NCI-H128 (cell line): ENCODE measurements at regions not wholly inside any gene's neighbourhood (a gene's known extent, or its start where the extent isn't known, plus 50 kb on each side); places are given as distances from the start of the nearest gene placed in this dataset.

Source experiments
- DNase-seq: peaks from one replicate; lab custom pipeline; 2025; ENCODE audit not compliant: unreplicated experiment; lab: John Stamatoyannopoulos, UW

DNA sequence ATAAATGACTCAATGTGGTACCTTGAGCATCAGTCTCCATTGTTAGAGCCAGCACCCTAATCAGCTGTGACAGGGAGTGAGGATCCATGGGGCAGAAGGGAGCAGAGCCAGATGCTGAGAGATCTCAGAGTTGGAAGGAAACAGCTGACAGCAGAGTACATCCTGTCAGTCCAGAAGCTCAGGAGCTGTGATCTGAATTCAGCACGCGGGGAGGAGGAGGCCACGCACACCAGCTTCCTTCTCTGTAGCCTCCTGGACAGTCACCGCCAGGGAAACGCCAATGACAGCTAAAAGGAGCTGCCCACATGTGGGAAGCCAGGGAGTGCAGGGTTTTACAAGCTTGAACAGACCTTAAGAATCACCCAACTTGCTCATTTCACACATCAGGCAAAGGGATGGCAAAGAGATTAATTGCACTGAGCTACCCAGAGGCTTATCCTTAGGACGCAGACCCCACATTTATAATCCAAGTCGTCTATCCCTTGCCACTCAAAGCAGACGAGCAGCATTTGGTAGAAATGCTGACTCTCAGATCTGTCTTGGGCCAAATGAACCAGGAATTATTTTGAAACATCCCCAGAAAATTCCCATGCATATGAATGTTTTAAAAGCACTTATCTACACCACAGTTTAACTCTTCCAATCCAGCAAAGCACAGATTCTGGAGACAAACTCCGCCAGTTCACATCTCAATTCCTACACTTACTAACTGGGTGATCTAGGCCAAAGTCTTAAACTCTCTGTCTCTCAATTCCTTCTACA is 322.6 kb upstream of the TMTC1 start:
- no peak for DNase-seq

DNA sequence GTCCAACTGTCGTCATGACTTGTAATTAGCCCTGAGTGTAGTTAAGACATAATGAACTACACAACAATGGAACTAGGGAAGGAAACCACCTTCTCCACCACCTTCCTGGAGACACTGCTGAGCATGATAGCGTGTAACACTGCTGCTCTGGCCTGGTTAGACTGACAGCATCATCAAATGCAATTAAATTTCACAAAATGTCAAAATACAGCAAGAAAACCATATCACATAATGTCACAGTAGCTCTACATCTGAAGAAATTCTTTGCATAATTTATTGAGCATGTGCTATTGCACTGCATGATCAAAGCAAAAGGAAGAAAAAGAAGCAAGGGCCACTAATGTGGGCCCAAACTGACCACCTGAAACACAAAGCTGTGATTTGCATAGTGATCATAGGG is 321.8 kb upstream of the TMTC1 start:
- DNase-seq = no peak

DNA sequence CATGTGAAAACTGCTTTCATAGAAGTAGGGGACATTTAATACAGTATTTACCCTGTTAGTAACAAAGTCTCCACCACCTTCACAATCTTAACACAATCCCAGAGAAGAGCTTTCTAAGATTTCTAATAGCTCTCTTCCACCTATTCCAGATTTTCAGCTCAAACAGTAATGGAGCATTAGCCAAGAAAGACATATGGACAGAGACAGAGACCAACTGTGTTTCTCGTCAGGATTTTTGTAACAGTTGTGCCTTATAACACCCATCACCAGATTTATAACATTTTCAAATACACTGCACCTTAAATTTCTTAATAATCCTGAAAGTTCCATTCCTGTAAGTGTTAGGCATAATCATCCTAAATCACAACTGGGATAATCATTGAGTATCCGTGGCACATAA is 321.2 kb upstream of the TMTC1 start:
- no peak for DNase-seq

DNA sequence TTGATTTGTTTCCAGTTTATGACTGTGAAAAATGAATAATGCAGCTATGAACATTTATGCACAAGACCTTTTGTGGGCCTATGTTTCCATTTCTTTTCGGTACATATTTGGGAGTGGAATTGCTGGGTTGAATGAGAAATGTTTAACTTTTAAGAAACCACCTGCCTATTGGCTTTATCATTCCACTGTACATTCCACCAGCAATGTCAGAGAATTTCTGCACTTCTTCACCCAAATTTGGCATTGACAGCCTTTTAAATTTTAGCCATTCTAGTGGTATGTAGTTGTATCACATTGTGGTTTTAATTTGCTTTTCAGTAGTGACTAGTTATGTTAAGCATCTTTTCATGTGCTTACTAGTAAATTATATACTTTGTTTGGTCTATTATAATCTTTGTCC is 317.0 kb upstream of the TMTC1 start:
- no peak for DNase-seq

DNA sequence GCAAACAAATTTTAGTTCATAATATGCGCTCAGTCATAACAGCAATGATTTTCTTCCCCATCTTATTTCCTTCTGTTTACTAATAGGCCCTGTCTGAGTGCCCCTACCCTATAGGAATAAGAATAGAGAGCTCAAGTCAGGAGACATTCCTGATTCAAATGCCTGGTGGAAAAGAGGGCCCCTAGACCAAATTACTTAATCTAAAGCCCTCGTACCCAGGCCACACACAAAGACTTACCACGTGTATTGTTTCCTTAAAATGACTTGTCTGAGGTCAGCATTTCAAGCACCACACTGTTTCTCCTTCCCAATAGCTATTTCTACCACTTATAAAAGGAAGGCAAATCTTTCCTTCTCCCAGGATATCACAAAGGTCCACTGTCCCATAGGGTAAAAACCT is 314.9 kb upstream of the TMTC1 start:
- no peak for DNase-seq

DNA sequence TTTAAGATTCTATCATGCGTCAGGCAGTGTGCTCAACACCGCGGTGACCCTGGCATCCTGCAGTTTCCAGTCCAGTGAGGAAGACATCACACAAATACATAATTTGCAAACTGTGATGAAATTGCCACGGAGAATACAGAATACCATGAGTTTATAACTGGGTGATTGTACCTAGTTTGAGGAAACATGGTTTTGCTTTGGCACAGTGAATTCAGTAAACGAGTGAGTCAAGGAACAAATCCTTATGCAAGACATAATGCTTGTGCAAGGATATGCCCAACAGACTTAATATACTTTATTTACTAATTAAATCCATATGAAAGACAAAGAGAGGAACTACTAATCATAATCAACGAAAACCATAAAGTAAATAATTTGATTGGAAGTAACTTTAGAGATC is 311.8 kb upstream of the TMTC1 start:
- DNase-seq = no peak

DNA sequence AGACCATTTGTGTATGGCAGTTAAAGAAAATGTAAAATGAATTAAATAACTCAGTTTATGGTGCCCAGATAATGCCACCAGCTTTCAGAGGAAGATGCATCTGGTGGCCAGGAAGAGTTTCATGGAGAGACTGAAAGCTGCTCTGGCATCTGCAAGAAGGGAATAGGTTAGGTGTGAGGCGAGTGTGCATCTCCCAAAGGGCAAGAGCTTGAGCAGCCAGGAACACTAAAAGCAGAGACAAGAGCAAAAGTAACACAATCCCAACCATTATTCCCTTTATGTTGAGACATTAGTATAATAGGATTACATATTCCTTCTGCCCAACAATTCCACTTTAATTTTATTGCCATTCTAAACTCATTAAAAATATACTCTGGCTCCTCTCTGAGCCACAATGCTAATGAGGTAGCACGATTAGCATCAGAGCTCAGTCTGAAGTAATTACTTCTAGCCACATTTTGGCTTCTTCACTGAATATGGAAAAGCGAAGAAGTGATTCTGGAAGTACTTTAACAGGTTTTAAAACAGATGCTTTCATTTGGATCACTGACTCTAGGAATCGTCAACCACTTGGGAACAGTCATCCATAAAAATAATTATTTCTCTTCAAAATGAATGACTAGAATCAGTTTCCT is 309.4 kb upstream of the TMTC1 start:
- no peak for DNase-seq

DNA sequence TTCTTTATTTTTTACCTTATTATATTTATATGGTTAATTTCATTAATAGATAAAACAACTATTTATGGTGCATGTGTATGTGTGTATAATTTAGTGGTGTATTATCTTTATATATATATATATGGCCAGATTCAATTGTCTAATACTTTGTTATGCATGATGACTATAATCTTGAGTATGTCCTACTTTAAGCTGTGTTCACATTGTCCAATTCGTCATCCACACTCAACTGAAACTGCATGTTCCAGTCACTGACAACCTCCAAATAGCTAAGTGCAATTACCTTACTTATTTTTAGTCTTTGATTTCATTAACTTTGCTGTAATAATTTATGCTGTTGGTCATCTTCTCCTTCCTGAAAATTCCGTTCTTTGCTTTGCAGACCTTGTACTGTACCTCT is 306.5 kb upstream of the TMTC1 start:
- DNase-seq = no peak

DNA sequence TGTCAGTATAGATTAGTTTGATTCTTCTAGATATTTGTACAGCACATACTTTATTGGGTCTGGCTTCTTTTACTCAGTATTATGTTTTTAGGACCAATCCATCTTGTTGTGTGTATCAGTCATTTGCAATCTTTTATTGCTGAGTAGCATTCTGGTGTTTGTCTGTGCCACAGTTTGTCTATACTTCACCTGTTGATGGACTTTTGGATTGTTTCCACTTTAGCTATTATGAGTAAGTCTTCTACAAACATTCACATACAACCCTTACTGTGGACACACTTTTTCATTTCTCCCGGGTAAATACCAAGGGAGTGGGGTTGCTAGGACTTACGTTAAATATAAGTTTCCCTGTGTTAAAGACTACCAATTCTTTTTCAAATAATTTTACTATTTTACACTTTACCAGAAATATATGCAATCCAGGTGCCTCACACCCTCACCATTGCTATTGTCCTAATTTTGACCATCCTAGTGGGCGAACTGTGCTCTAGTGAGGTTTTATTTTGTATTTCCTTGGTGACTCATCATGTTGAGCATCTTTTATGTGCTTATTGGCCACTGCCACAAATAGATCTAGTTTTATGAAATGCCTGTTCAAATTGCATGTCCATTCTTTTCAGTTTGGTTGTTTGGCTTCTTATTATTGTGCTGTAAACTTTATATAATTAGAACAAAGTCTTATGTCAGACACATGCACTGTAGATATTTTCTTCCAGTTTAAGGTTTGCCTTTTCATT is 304.7 kb upstream of the TMTC1 start:
- no peak for DNase-seq

DNA sequence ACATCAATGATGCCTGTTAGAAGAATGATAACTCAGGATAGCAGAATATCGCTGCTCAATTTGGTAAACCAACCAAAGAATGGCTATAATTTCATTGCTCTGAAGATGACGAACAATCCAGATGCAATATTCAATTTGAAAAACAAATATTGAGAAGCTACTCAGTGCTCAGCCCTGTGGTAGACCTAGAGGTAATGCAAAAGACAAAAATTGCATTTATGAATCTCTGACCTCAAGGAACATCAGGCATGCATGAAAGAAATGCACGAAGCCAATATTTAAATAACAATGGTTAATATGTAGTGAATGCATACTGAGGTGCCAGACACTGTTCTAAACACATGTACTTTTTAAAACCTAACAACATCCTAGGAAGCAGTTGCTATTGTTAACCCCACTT is 298.6 kb upstream of the TMTC1 start:
- DNase-seq = no peak

DNA sequence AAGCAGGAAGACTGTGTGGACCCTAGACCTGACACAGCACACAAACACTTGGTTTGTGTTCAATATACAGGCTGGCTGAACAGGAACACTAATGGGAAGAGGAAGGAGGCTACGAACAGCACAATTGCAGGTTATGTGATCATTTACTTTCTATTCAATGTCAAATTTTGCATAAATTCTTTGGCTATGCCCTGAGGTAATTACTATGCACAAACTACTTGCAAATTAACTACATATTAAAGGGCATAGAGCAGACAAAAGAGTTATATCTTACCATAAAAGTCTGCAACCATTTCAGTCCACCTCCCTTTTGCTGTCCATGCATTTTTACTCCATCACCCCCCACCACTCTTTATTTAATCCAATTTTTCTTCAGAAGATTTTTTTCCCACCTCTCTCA is 291.2 kb upstream of the TMTC1 start:
- DNase-seq = no peak

DNA sequence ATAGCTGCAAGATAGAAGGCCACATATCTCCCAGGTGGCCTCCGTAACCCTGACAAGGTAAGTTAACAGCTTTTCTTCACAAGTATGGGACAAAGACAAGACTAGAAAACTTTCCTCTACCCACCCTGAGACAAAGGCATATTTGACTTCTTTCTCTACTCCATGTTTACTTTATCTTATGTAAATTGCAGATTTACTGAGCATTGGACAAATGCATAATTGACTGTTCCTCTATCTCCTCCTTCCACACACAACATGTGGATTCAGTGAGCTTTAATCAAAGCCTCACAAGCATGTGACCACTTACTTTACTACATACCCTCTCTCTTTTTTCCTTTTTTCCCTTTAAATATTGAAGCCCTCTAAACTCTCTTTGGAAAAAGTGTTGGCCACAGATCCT is 289.1 kb upstream of the TMTC1 start:
- no peak for DNase-seq

DNA sequence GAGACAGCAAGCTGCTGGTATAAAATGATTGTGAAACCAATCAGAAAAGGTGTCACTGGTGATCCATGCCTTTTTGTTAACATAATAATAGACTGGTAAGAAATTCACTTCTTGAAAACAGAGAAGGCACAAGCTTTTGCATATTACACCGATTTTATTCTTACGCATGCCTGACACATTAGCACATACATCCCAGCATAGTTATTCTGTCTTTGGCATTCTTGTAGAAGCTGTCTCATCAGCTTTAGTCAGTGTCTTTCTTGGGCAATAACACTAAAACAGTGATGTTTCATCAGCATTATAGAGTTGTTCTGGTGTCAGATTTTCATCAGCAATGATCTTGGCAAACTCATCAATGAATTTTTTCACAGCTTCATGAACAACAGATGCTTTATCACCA is 283.4 kb upstream of the TMTC1 start:
- DNase-seq = no peak

DNA sequence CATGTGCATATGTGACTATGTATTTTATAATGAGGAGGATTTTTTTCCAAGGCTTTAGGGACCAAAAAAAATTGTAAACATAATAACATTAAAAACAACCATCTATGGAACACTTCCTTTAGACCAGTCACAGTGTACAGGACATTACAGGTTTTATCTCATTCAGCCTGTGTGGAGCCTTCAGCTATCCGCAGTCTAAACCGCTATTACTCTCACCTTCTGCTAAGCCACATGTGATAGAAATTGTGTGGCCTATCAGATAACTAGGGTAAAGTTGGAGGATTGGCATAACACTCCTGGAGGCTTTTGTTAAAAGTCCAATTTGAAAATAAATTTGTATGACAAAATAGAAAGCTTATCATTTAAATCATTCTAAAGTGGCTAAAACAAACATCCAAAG is 281.2 kb upstream of the TMTC1 start:
- no peak for DNase-seq

DNA sequence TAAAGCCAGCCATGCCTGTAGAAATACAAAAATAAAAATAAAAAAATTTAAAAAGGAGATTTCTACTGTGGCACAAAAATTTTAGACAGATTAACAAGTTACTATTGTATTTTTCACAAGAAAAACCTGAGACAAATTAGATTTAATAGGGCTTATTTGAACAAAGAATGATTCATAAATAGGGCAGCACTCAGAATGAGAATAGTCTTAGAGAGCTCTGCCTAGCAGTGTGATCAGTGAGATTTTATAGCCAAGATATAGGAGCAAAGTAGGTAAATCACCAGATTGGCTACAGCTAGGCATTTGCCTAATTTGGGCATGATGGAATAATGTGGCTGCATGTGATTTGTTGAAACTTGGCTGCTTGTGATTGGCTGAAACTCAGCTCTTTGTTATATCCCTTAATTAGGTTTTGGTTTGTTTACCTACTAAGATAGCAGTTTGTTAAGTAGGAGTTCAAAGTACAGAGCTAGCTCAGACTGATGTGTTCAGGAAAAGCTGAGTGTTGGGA is 279.7 kb upstream of the TMTC1 start:
- DNase-seq = no peak

DNA sequence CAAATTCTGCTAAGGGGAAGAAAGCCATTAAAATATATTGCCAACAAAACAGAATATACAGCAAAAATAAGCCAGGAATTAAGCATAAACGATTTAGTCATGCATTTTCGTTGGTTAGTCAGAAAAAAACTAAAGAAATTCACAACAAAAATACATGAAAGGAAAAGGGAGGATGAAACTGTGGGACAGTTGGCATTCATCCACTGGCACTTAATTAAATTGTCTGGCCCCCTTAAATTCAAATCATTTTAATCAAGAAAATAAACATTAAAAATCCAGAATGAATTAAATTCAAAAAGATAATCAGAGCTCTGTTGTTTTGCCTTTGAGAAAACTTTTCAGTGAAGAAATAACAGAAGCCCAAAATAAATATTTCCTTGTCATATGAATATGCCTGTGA is 264.6 kb upstream of the TMTC1 start:
- DNase-seq = no peak

DNA sequence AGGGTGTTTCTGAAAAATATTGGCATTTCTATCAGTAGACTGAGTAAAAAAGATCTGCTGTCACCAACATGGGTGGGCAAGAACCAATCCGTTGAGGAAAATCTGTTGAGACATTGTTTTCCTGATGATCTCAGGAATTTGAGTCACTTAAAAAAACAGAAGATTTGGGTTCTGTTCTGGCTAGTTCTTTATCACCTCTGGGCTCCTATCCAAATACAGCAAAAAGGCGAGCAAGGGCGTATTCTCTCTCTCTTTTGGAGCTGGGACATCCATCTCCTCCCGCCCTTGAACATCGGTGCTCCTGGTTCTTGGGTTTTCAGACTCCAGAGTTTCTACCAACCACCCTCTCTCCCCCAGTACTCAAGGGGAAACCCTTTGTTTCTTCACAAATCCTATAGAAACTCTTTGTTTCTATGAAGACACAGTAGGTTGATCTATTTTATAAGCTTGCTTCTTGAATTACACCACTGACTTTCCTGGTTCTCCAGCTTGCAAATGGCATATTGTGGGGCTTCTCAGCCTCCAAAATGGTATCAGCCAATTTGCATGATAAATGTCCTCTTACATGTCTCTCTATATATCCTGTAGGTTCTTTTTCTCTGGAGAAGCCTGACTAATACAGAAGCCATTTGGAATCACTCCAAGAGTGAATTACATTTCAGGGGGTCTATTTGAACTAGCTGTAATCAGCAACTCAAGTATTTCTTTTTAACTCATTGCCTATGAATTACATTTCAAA is 263.9 kb upstream of the TMTC1 start:
- peak; percentile 68 for DNase-seq

DNA sequence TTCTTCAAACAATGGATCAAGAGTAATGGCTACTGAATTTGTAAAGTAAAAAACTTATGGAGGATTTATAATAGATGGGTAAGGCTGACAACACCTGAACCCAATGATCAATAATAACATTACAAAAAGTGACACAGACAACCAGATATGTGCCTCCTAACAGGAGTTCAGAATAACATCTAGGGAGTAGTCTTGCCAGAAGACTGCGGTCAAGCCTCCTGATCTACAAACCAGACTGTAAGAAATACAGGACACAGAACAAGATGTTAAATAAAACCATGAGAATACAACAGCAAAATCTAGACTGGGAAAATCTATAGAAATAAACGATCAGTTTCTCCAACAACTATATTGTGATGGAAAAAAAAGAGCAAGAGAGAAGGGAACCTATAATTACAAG is 262.6 kb upstream of the TMTC1 start:
- DNase-seq = no peak

DNA sequence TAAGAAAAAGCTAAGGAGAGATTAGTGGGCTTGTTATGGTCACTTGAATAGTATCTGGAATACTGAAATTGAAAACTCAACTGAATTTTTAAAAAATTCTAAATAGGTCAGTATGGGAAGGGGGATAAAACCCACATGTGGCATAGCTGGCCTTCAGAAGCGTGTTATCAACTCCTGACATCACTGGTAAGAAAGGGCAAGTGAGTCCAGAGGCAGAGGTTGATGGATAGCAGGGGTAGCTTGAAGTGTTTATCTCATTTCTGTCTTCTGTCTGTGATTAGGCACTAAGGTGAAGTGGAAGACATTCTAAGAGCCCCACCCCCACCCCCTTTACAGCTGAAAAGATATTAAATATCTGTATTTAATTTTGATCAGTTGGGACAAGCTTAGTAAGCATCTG is 261.4 kb upstream of the TMTC1 start:
- no peak for DNase-seq

DNA sequence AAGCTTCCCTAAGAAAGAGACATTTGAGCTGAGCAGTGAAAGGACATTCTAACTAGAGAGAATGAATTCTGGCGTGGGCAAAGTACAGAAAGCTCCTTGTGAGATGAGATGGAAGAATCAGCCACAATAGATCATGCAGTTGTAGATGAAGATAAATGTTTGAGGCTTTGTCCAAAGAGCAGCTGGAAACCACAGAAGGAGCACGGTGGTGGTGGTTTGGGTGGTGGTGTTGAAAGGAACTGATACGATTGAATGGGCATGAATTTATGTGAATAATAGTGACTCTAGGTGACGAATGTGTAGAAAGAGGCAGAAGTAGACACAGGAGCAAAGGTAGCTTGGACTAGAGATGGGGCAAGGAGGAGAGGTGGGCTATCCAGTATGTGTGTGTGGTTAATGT is 260.5 kb upstream of the TMTC1 start:
- DNase-seq = no peak

DNA sequence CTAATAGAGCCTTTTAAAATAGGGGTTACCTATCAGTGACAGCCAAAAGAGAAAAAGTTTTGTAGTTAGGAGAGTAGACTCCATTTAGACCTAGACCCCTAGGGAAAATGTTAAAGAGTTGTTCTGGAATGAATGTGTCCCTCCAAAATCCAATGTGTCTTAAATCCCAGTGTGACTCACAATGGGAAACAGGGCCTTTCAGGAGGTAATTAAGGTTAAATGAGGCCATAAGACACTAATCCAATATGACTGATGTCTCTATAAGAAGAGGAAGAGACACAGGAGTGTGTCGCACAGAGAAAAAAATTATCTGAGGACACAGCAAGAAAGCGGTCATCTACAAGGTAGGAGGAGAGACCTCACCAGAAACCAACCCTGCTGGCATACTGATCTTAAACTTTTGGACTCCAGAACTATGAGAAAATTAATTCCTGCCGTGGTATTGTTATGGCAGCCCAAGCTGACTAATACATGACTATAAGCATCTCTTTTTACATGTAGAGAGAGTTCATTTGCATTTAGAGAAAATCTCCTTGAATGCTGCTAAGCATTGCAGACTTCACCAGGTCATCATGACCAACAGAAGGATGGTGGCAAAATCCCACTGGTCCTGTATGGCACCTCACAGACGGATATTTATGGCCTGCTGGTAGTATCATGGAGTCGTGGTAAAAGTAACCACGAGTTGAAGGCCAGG is 259.6 kb upstream of the TMTC1 start:
- DNase-seq = no peak
